LoVo (cell line): ENCODE measurements at regions not wholly inside any gene's neighbourhood (a gene's known extent, or its start where the extent isn't known, plus 50 kb on each side); places are given as distances from the start of the nearest gene placed in this dataset.
"Not testable (repeated sequence)": the region's sequence is repeated elsewhere in the genome, so short reads cannot be mapped to it uniquely, and the experiment has no call there.

Source experiments
- DNase-seq: peaks from one replicate; pipeline ENCODE4 v3.0.0-alpha.2; 2016; ENCODE audit warnings: low spot score

DNA sequence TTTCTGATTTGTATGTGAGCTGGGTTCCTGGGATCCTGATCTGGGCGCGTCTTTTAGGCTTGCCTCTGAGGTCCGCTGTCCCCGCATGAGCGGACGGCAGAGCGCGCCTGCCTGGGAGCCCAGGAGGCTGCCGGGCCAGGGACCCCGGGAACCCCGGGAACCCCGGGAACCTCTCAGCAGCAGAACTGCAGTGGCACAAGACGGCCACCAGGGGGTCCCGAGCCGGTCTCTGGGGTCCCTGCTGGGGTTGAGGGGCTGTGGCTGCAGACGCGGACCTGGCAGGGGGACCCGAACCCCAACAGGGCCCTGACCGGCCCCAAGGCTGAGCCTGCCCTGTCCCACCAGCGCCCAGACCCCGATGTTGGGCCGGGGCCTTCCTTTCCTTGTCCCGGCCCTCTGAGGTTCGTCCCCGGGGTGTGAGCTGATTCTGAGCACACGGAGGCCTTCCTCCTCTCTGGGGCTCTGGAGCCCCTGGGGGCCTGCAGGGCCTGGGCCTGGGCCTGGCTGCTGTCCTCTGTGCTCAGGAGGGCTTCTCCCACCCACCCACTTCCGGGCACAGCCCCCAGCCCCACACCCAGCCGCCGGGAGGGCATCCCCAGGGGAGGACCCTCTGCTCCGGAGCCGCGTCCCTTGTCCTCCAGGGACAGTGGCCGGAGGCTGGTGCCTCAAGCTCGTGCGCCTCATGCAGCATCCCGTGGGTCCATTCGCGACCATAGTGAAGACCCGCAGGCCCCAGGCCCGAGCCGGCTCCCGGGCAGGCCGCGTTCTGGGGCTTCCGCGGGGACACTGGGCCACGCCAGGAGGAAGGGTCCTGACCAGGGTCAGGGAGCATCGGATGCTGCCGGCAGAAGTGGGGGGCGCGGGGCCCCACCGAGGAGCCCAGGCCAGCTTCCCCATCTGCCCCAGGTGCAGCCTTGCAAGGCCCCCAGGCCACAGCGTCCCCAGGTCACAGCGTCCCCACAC, 152.9 kb downstream of the TMEM121 start:
- not testable (repeated sequence) for DNase-seq

DNA sequence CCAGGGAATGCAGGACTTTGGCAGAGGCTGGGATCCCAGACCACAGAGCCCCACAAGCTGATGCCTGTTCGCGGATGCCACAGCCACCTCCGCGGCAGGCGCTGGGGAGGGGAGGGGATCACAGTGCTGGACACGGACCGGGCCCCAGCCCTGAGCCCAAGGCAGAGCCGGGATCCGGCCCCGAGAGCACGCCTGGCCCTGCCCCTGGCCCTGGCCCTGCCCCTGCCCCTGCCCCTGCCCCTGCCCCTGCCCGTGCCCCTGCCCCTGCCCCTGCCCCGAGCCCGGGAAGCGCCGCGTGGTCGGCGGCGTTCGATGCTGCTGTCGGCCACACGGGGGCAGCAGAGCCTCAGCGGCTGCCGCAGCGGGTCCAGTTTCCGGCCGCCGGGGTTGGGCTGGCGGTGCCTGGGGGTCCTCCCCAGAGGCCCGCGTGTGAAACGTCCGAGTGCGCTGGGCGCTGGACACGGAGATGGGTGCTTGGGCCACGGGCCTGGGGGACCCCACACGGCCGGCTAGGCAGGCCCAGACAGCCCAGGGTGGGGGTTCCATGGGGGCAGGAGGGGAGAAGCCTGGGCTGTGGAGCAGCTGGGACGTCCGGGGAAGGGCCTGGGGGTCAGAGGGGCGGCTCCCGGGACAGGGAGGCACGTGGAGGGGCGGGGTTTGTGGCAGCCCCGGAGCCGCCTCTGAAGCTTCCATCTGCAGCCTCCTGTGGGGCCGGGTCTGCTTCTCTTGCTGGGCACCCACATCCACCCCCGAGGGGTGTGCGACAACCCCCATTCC, 153.8 kb downstream of the TMEM121 start:
- not testable (repeated sequence) for DNase-seq

DNA sequence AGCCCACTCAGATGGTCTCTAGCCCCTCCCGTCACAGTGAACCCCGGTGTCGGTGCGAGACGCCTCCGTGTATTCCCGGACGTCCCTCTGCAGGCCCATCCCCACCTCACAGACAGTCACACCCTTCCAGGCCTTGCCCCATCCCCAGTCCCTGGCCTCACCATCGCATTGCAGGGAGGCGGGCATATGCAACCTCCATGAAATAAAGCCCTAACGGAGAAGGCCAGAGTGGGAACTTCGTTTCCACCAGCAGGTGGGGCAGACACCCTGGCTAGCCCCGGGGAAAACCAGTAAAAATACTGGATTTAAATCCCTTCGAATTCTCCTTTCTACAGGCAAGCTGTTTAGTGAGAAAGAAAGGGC, 154.3 kb downstream of the TMEM121 start:
- not testable (repeated sequence) for DNase-seq

DNA sequence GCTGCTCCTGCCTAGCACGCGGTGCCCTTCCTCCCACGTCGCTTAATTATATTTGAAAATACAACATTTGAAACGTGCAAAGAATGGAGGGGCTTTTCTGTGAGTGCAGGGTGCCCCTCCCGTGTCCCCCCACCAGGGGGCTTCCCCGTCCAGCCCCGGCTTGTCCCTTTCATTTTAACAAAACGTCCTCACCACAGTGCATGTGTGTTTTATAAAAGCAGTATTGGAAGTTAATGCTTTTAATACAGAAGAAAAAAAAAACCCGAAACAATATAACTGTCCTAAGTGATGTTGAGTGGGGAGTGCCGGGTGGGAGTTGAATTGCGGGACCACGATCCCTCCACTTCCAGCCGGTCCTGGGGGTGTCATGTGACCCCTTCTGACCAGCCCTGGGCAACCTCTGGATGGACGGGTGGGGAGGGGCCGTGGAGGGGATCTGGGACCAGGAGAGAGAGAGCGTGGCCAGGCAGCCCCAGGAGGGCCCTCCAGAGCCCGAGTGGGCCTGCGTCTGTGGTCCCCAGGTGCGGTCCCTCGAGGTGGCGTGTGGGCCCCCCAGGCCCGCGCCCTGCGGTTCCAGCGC, 155.3 kb downstream of the TMEM121 start:
- DNase-seq, result not testable (repeated sequence)

DNA sequence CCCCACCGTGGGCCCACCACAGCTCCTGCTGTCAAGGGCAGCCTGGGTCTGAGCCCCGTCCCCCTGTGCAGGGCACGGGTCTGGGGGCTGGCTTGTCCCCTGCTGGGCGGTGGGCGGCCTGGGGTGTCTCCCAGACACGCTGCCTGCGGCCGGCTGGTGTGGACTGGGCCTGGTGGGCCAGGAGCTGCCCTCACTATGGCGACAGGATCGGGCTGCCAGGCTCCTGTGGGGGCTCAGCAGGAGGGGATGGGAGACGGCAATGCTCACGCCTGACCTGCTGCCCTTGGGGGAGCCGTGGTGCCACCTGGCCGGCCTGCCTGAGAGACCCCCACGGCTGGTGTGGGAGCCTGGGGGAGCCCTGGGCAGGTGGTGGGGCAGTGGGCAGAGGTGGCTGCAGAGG, 156.1 kb downstream of the TMEM121 start:
- not testable (repeated sequence) for DNase-seq

DNA sequence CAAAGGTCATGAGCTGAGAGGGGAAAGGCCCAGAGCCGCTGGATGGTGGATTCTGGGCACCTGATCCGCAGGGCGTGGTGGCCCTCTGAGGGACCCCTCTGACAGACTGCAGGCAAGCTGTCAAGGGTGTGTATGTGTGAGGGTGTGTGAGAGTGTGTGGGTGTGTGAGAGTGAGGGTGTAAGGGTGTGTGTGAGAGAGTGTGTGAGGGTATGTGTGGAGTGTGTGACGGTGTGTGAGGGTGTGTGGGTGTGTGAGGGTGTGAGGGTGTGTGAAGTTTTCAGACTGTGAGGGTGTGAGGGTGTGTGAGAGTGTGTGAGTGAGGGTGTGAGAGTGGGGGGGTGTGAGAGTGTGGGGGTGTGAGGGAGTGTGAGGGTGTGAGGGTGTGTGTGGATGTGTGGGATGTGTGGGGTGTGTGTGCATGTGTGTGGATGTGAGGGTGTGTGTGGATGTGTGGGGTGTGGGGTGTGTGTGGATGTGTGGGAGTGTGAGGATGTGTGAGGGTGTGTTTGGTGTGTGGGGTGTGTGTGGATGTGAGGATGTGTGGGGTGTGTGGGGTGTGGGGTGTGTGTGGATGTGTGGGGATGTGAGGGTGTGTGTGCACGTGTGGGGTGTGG, 156.7 kb downstream of the TMEM121 start:
- DNase-seq, result no peak

DNA sequence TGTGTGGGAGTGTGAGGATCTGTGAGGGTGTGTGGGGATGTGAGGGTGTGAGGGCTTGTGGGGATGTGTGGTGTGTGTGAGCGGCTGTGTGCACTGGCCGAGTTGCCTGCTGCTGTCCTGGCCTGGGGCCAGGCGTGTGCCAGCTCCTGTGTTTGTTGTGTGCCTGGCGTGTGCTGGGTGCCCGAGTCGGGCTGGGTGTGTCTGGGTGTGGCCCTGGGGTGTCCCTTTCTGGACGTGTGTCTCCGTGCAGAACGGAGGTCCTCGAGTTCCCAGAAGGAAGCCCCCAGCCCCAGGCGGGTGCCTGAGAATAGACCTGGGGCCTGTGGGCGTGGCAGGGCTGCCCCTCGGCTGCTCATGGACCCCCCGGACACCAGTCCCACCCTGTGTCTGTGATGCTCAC, 157.7 kb downstream of the TMEM121 start:
- not testable (repeated sequence) for DNase-seq

DNA sequence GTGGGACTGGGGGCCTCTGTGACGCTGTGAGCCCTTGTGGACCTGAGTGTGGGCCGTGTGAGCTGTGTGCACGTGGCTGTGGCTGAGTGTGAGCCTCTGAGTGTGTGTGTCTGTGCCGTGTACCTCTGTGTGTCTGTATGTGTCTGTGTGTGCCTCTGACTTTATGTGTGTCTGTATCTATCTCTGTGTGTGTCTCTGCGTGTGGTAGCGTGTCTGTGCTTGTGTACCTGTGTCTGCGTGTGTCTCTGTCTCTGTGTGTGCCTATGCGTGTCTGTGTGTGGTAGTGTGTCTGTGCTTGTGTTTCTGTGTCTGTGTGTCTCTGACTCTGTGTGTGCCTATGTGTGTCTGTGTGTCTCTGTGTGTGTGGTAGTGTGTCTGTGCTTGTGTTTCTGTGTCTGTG, 158.2 kb downstream of the TMEM121 start:
- DNase-seq, result not testable (repeated sequence)

DNA sequence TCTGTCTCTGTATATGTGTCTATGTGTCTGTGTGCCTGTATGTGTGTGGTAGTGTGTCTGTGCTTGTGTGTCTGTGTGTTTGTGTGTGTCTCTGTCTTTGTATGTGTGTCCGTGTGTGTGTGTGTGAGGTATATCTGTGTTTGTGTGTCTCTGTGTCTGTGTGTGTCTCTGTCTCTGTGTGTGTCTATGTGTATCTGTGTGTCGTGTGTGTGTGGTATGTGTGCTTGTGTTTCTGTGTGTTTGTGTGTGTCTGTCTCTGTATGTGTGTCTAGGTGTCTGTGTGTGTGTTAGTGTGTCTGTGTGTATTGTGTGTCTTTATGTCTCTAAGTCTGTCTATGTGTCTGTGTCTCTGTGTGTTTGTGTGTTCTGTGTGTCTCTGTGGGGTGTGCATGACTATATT, 158.6 kb downstream of the TMEM121 start:
- DNase-seq, result no peak

DNA sequence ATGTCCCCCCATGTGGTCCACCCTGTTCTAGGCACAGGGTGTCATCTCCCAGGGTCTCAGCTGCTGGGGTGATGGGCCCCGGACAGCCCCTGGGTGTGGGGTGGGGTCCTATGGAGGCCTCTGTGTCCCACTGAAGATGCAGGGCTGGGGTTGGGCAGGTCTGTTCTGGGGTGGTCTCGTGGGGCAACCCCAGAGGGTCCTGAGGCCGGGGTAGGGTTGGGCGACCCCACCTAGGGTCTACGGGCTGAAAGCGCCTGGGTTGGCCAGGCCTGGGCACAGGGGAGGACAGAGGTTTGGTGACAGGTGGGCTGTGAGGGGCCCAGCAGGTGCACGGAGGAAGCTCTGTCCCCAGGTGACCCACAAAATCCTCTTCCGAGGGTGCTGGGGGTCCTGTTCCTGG, 159.2 kb downstream of the TMEM121 start:
- DNase-seq, result not testable (repeated sequence)

DNA sequence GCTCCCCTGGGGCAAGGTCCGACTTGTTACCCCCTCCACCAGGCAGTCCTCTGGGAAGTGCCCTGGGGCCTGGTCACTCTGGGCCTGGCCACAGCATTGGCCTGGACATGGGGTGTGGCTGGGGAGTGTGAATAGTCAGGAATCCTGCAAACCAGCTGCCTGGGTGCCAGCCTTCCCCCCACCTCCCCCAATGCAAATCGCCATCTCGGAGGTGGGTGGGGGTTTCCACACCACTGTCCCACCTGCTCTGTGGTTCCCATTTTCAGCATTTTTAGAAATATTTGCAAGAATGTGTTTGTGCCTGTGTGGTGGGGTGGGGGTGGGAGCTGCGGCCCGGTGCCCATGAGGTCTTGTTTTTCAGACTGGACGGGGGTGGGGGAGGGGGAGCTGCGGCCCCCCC, 159.7 kb downstream of the TMEM121 start:
- DNase-seq, result not testable (repeated sequence)

DNA sequence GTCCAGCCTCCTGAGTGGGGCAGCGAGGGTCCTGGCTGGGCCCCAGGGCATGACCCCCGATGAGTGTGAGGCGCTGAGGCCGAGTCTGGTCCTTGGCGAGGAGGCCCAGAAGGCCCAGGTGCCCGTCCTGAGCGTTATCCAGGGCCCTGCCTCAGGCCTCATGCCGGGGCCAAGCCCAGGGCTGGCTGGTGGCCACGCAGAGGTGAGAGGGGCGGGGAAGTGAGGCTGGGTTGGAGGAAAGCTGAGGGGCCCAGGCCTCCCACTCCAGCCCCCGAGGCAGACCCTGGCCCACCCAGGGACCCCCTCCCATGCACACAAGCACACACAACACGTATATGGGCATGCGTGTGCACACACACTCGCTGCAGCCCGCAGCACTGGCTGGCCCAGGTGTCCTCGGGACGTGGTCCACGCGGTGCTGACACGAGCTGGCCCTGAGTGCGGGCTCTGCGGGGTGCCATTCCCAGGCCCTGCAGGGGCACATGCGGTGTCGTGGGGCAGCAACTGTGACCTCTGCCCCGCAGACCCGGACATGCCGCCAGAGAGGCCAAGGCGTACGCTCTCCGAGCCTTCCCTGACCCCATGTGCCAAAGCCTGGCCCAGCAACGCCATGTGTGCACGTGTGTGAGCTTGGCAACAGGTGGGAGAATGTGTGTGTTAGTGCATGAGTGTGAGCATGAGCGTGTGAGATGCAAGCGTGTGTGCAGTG, 160.2 kb downstream of the TMEM121 start:
- not testable (repeated sequence) for DNase-seq

DNA sequence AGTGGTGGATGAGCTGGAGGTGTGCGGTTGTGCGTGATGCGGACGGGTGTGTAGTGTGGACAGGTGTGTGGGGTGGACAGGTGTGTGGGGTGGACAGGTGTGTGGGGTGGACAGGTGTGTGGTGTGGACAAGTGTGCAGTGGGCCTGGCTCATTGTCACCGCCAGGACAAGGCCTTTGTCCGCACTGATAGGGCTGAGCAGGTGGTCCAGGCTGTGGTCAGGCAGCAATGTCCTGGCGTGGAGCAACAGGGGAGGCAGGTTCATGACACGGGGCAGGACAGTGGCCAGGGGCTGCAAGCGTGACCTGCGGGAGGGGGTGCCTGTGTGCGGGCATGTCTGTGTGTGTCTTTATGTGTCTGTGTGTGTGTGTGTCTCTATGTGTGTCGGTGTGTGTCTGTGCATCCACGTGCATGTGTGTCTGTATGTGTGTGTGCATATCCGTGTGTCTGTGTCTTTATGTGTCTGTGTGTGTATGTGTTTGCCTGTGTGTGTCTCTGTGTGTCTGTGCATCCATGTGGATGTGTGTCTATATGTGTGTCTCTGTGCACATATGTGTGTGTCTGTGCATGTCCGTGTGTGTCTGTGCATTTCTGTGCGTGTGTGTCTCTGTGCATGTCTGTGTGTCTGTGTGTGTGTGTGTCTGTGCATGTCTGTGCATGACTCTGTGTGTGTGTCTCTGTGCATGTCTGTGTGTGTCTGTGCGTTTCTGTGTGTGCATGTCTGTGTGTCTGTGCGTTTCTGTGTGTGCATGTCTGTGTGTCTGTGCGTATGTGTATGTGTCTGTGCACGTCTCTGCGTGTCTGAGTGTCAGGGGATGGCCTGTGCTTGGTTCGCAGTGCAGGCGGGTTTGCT, 161.0 kb downstream of the TMEM121 start:
- DNase-seq, result not testable (repeated sequence)

DNA sequence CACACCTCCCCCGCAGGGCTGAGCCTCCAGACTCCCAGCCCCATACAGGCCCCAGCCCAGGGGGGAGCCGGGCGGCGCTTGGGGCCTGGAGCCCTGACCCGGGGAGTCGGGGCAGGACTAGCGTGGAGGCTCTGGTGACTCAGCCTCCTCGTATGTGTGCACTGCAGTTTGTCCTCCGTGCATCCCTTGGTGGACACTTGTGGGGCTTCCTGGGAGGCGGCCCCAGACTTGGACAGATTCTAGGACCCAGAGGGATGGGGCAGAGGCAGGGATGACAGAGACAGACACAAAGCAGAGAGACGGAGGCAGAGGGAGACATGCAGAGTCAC, 161.6 kb downstream of the TMEM121 start:
- not testable (repeated sequence) for DNase-seq

DNA sequence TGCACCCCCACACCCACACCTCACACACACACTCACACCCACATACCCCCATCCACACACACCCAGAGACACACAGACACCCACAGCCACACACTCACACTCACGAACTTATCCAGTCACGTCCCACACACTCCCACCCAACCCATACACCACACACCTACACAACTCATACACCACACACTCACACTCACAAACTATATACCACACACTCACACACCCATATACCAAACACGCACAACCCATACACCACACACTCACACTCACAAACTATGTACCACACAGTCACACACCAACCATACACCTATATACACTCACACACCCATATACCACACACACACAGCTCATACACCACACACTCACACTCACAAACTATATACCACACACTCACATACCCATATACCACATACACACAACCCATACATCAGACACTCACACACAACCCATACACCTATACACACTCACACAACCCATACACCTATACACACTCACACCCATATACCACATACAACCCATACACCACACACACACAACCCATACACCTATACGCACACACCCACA, 162.4 kb downstream of the TMEM121 start:
- DNase-seq, result not testable (repeated sequence)

DNA sequence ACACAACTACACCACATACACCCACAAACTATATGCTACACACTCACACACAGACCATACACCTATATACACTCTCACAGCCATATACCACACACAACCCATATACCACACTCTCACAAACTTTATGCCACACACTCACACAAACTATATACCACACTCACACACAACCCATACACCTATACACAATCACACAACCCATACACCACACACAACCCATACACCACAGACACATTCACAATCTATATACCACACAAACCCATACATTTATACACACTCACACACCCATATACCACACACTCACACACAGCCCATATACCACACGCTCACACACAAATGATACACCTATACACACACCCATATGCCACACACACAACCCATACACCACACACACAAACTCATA, 163.3 kb downstream of the TMEM121 start:
- DNase-seq, result no peak

DNA sequence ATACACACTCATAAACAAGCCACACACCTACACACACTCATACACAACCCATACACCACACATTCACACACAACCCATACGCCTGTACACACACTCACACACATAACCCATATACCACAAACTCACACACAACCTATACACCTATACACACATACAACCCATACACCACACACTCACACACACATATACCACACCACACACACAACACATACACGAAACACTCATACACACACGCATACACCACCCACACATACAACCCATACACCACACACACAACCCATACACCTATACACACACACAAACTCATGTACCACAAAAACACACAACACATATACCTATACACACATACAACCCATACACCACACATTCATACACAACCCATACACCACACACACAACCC, 164.3 kb downstream of the TMEM121 start:
- DNase-seq, result no peak

DNA sequence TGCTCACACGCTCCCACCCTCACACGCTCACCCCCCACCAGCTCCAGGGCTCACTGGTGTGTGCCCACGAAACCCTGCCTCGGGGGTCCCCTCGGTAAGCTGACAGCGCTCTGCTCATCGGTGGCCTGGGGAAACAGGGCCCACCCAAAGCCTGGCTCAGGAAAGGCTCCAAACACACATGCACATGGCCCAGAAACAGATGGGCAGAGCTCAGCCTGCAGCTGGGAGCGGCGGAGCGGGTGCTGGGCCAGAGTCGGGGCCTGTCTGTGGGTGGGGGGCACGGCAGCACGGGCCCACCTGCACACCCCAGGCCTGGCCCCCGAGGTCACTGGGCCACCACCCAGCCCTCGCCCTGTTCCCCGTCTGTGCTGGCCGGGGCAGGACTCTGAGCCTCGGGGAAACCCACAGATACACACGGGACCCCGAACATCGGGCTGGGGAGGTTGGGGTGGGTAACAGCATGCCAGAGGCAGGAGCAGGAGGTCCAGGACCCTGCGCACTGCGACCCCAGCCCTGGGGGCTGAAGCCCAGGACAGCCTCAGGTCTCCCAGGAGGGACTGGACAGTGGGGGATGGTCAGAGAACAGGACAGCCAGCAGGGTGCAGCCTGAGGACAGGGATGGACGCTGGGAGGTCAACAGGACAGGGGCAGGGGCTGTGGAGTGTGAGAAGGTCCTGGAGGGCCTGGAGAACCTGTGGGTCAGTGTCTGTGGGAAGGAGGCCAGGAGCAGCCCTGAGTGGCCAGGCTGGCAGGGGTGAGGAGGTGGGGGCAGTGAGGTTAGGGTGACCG, 165.1 kb downstream of the TMEM121 start:
- DNase-seq, result not testable (repeated sequence)

DNA sequence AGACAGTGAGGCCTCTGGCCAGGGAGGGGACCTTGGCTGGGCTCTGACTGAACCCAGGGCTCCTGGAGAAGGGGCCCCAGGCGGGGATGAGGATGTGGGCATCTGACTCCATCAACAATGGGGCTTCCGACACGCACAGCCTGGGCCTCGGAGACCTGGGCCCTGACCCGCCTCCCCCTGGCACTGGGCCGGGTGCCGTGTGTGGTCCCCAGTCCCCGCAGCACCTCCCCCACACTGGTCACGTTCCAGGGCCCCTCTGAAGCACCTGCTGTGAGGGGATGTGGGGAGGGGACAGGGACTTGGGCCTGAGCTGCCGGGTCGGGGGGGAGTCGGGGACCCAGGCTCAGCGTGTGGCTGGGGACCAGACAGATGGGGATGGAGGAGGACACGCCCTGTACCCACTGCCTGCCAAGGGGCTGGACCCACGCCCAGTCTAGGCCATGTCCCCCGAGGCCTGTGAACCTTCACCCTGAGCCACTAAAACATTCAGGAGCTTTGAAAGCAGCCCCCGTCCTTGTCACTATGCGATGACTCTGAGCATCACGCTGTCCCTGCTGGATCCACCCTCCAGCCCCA, 165.8 kb downstream of the TMEM121 start:
- DNase-seq, result not testable (repeated sequence)
